ENCODE measurements at regions not wholly inside any gene's neighbourhood (a gene's known extent, or its start where the extent isn't known, plus 50 kb on each side); places are given as distances from the start of the nearest gene placed in this dataset.

DNA sequence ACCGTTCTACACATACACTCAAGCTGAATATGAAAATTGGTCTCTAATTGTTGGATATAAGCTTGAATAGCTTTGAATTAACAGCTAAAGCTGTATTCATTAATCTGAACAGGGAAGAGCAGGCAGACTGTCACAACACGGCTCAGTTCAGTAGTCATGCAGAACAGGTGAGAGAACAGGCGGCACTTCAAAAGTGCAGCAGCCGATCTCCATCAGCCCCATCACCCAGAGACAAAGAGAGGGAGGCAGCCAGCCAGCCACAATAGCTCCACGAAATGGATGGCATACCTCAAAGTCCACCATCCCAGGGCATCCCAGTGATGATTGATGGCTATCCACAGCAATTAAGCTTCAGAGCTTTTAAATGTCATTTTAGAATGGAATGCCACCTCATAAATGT lies 419.2 kb downstream of the OLFM4 start:
- TF ChIP-seq, protein P1, sequence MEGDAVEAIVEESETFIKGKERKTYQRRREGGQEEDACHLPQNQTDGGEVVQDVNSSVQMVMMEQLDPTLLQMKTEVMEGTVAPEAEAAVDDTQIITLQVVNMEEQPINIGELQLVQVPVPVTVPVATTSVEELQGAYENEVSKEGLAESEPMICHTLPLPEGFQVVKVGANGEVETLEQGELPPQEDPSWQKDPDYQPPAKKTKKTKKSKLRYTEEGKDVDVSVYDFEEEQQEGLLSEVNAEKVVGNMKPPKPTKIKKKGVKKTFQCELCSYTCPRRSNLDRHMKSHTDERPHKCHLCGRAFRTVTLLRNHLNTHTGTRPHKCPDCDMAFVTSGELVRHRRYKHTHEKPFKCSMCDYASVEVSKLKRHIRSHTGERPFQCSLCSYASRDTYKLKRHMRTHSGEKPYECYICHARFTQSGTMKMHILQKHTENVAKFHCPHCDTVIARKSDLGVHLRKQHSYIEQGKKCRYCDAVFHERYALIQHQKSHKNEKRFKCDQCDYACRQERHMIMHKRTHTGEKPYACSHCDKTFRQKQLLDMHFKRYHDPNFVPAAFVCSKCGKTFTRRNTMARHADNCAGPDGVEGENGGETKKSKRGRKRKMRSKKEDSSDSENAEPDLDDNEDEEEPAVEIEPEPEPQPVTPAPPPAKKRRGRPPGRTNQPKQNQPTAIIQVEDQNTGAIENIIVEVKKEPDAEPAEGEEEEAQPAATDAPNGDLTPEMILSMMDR (conservative IDR thresholded peaks at IDR 0.05; ENCODE audit: low read depth, low read length) = no peak
- TF ChIP-seq EZH2 (IDR thresholded peaks at IDR 0.05; ENCODE audit: borderline replicate concordance, low read depth, low read length, poor library complexity, severe bottlenecking) = no peak

All from A673 (cell line).